ENCODE measurements at regions not wholly inside any gene's neighbourhood (a gene's known extent, or its start where the extent isn't known, plus 50 kb on each side); places are given as distances from the start of the nearest gene placed in this dataset.

GRCh38 chr4:13178621-13179020 is 305.5 kb downstream of the RAB28 start (continued):
- TF ChIP-seq ERG (CRISPR knock-in tag; IDR thresholded peaks at IDR 0.05) (no peak), NFYB (CRISPR knock-in tag; conservative IDR thresholded peaks at IDR 0.05; ENCODE audit: low read depth) (no peak), E2F5 (CRISPR knock-in tag; IDR thresholded peaks at IDR 0.05) (no peak), TCF7 (CRISPR knock-in tag; IDR thresholded peaks at IDR 0.05; ENCODE audit: low read depth) (no peak), ZNF121 (CRISPR knock-in tag; IDR thresholded peaks at IDR 0.05) (no peak), CTCF (IDR thresholded peaks at IDR 0.05) (no peak)

GRCh38 chr4:13176741-13177142 is 307.4 kb downstream of the RAB28 start:
- TF ChIP-seq USF2 (CRISPR knock-in tag; IDR thresholded peaks at IDR 0.05) = no peak
- no peak for ATAC-seq
- Mint-ChIP-seq H3K4me1 (peaks cover 8% of the 10 kb centered on the region), H3K4me3 (no peak overlapping the region), H3K27ac (no peak overlapping the region), H3K27me3 (ENCODE audit: low read depth) (no peaks in the 10 kb centered on the region; the same call in 1 of the 2 replicates), H3K36me3 (no peaks in the 10 kb centered on the region), H3K9me3 (no peaks in the 10 kb centered on the region)
- POLR2A ChIA-PET = no interaction called here
- no peak for DNase-seq (ENCODE audit: low spot score)
- CTCF ChIA-PET = no interaction called here

GRCh38 chr4:13174926-13175325 is 309.2 kb downstream of the RAB28 start:
- DNase-seq (ENCODE audit: low spot score) (no peak), ATAC-seq (no peak)
- no peaks in the 10 kb centered on the region for H3K9me3 Mint-ChIP-seq
- no peaks in the 10 kb centered on the region for H3K27me3 Mint-ChIP-seq (ENCODE audit: low read depth)
- peaks cover 3% of the 10 kb centered on the region; the same call in 1 of the 2 replicates for H3K4me1 Mint-ChIP-seq
- H3K27ac Mint-ChIP-seq = no peak overlapping the region
- CTCF ChIA-PET = no interaction called here
- TF ChIP-seq, protein P1, sequence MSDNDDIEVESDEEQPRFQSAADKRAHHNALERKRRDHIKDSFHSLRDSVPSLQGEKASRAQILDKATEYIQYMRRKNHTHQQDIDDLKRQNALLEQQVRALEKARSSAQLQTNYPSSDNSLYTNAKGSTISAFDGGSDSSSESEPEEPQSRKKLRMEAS (CRISPR knock-in tag; IDR thresholded peaks at IDR 0.05) = no peak
- TF ChIP-seq ZNF532 (CRISPR knock-in tag; IDR thresholded peaks at IDR 0.05; ENCODE audit: borderline replicate concordance) (no peak), IRF1 (CRISPR knock-in tag; IDR thresholded peaks at IDR 0.05) (no peak), NR1H2 (CRISPR knock-in tag; IDR thresholded peaks at IDR 0.05) (no peak), TP53 (CRISPR knock-in tag; IDR thresholded peaks at IDR 0.05) (no peak), ESRRA (CRISPR knock-in tag; IDR thresholded peaks at IDR 0.05; ENCODE audit: borderline replicate concordance) (no peak), JUN (CRISPR knock-in tag; IDR thresholded peaks at IDR 0.05) (no peak), FOXP1 (CRISPR knock-in tag; IDR thresholded peaks at IDR 0.05; ENCODE audit: borderline replicate concordance) (no peak), RELA (CRISPR knock-in tag; IDR thresholded peaks at IDR 0.05; ENCODE audit: borderline replicate concordance) (no peak)
- TF ChIP-seq, protein P2, sequence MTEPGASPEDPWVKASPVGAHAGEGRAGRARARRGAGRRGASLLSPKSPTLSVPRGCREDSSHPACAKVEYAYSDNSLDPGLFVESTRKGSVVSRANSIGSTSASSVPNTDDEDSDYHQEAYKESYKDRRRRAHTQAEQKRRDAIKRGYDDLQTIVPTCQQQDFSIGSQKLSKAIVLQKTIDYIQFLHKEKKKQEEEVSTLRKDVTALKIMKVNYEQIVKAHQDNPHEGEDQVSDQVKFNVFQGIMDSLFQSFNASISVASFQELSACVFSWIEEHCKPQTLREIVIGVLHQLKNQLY (CRISPR knock-in tag; IDR thresholded peaks at IDR 0.05) = no peak
- POLR2A ChIA-PET = no interaction called here
- no peak overlapping the region for H3K4me3 Mint-ChIP-seq
- H3K36me3 Mint-ChIP-seq = no peaks in the 10 kb centered on the region
